Parathyroid adenoma (tissue), 2 donors: ENCODE measurements at regions not wholly inside any gene's neighbourhood (a gene's known extent, or its start where the extent isn't known, plus 50 kb on each side); places are given as distances from the start of the nearest gene placed in this dataset.
"Not testable (repeated sequence)": the region's sequence is repeated elsewhere in the genome, so short reads cannot be mapped to it uniquely, and the experiment has no call there.

Experiments used
- H2AFZ ChIP-seq: fragments of 300-600 bp; sonication (generic); one replicate; pipeline ENCODE4 v1.7.0; 2017; ENCODE audit warnings: antibody characterized with exemption, mild to moderate bottlenecking
- H3K27ac ChIP-seq: fragments of 300-600 bp; sonication (generic); one replicate; pipeline ENCODE4 v1.7.0; 2017
- H3K27me3 ChIP-seq: fragments of 300-600 bp; sonication (generic); one replicate; pipeline ENCODE4 v1.7.0; 2017; ENCODE audit warnings: low read length; ENCODE audit not compliant: control insufficient read depth, insufficient read depth
- H3K36me3 ChIP-seq: fragments of 300-600 bp; sonication (generic); one replicate; pipeline ENCODE4 v1.7.0; 2017; ENCODE audit warnings: low read length; ENCODE audit not compliant: control insufficient read depth, insufficient read depth
- H3K4me1 ChIP-seq: fragments of 300-600 bp; sonication (generic); one replicate; pipeline ENCODE4 v1.7.0; 2017; ENCODE audit warnings: control low read depth
- H3K4me2 ChIP-seq: fragments of 300-600 bp; sonication (generic); one replicate; pipeline ENCODE4 v1.7.0; 2017; ENCODE audit warnings: low read length
- H3K4me3 ChIP-seq: fragments of 300-600 bp; sonication (generic); one replicate; pipeline ENCODE4 v1.7.0; 2017; ENCODE audit warnings: low read depth, low read length
- H3K79me2 ChIP-seq: fragments of 300-600 bp; sonication (generic); one replicate; pipeline ENCODE4 v1.7.0; 2017; ENCODE audit warnings: control low read depth
- H3K9ac ChIP-seq: fragments of 300-600 bp; sonication (generic); one replicate; pipeline ENCODE4 v1.7.0; 2017; ENCODE audit warnings: mild to moderate bottlenecking
- H3K9me3 ChIP-seq: fragments of 300-600 bp; sonication (generic); one replicate; pipeline ENCODE4 v1.7.0; 2017; ENCODE audit warnings: low read length; ENCODE audit not compliant: control insufficient read depth
- CTCF ChIP-seq: fragments of 300-600 bp; sonication (generic); IDR thresholded peaks from one replicate; pipeline ENCODE4 v1.7.0; 2017; ENCODE audit warnings: antibody characterized with exemption, mild to moderate bottlenecking
- donor health status: primary hyperparathyroidism.

GRCh38 chr21:35561116-35561515 is 499.2 kb downstream of the SETD4 start:
- TF ChIP-seq CTCF, result no peak
- no peaks in the 10 kb centered on the region for H3K27me3 ChIP-seq
- no peak overlapping the region for H3K4me2 ChIP-seq
- no peaks in the 10 kb centered on the region for H3K9me3 ChIP-seq
- no peak overlapping the region for H3K9ac ChIP-seq
- no peaks in the 10 kb centered on the region for H3K36me3 ChIP-seq
- H3K79me2 ChIP-seq, result no peaks in the 10 kb centered on the region
- H2AFZ ChIP-seq, result no peak overlapping the region
- no peak overlapping the region for H3K4me3 ChIP-seq
- no peak overlapping the region for H3K27ac ChIP-seq
- H3K4me1 ChIP-seq, result no peaks in the 10 kb centered on the region

- Histone ChIP-seq H3K9me3 (no peaks in the 10 kb centered on the region), H2AFZ (no peak overlapping the region), H3K4me2 (no peak overlapping the region), H3K4me3 (no peak overlapping the region), H3K36me3 (no peaks in the 10 kb centered on the region), H3K27ac (no peak overlapping the region), H3K79me2 (no peaks in the 10 kb centered on the region), H3K4me1 (no peaks in the 10 kb centered on the region), H3K27me3 (no peaks in the 10 kb centered on the region), H3K9ac (no peak overlapping the region)
- TF ChIP-seq CTCF, result no peak
These were observed 500.5 kb downstream of the SETD4 start for GRCh38 chr21:35559829-35560225.

GRCh38 chr21:35559128-35559828 is 501.0 kb downstream of the SETD4 start:
- Histone ChIP-seq H3K27ac (no peak overlapping the region), H3K9ac (no peak overlapping the region), H3K4me1 (no peaks in the 10 kb centered on the region), H3K27me3 (no peaks in the 10 kb centered on the region), H3K4me2 (no peak overlapping the region), H3K9me3 (no peaks in the 10 kb centered on the region), H3K4me3 (no peak overlapping the region), H2AFZ (no peak overlapping the region), H3K36me3 (no peaks in the 10 kb centered on the region), H3K79me2 (no peaks in the 10 kb centered on the region)
- TF ChIP-seq CTCF, result no peak

- H3K27me3 ChIP-seq, result no peaks in the 10 kb centered on the region
- H3K9me3 ChIP-seq, result no peaks in the 10 kb centered on the region
- H2AFZ ChIP-seq, result no peak overlapping the region
- no peak for TF ChIP-seq CTCF
- H3K4me1 ChIP-seq, result no peaks in the 10 kb centered on the region
- H3K9ac ChIP-seq, result no peak overlapping the region
- no peak overlapping the region for H3K4me2 ChIP-seq
- no peaks in the 10 kb centered on the region for H3K79me2 ChIP-seq
- no peak overlapping the region for H3K27ac ChIP-seq
- no peak overlapping the region for H3K4me3 ChIP-seq
- H3K36me3 ChIP-seq, result no peaks in the 10 kb centered on the region
These were observed 503.8 kb downstream of the SETD4 start for GRCh38 chr21:35556536-35556935.

- H3K27me3 ChIP-seq, H3K4me1 ChIP-seq, H2AFZ ChIP-seq, H3K79me2 ChIP-seq, H3K4me3 ChIP-seq, H3K9me3 ChIP-seq, H3K36me3 ChIP-seq, H3K4me2 ChIP-seq, H3K27ac ChIP-seq, H3K9ac ChIP-seq: not testable (repeated sequence)
These were observed 503.4 kb upstream of the RUNX1 start for GRCh38 chr21:35552483-35552882.
